ENCODE measurements at regions not wholly inside any gene's neighbourhood (a gene's known extent, or its start where the extent isn't known, plus 50 kb on each side); places are given as distances from the start of the nearest gene placed in this dataset.

DNA sequence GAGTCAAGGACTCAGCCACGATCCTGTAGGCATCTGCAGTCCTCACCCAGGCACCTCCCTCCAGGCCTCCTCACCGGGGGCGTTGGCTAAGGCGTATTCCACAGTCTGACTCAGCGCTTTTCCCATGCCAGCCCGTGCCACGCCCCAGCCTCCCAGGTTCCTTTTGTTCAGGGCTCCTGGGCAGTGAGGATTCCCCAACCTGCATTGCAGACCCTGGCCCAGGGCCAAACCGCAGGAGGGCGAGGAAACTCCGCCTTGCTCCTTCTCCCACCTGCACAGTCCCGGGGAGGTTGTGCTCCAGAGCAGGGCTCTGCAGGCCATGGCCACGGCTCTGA is 202.8 kb upstream of the CST7 start:
- TF ChIP-seq, protein P1, sequence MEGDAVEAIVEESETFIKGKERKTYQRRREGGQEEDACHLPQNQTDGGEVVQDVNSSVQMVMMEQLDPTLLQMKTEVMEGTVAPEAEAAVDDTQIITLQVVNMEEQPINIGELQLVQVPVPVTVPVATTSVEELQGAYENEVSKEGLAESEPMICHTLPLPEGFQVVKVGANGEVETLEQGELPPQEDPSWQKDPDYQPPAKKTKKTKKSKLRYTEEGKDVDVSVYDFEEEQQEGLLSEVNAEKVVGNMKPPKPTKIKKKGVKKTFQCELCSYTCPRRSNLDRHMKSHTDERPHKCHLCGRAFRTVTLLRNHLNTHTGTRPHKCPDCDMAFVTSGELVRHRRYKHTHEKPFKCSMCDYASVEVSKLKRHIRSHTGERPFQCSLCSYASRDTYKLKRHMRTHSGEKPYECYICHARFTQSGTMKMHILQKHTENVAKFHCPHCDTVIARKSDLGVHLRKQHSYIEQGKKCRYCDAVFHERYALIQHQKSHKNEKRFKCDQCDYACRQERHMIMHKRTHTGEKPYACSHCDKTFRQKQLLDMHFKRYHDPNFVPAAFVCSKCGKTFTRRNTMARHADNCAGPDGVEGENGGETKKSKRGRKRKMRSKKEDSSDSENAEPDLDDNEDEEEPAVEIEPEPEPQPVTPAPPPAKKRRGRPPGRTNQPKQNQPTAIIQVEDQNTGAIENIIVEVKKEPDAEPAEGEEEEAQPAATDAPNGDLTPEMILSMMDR (IDR thresholded peaks at IDR 0.05 in 4 of 5, conservative IDR thresholded peaks at IDR 0.05 in 1 of 5), result no peak
- no peak for TF ChIP-seq POLR2A (IDR thresholded peaks at IDR 0.05)
